ENCODE measurements at regions not wholly inside any gene's neighbourhood (a gene's known extent, or its start where the extent isn't known, plus 50 kb on each side); places are given as distances from the start of the nearest gene placed in this dataset.
"Not testable (repeated sequence)": the region's sequence is repeated elsewhere in the genome, so short reads cannot be mapped to it uniquely, and the experiment has no call there.

- DNase-seq (ENCODE audit: low read depth) = not testable (repeated sequence)
Measured at GRCh38 chr9:66830777-66831497, 69.6 kb upstream of the ZNF658 start.

- not testable (repeated sequence) for DNase-seq (ENCODE audit: low read depth)
Measured at GRCh38 chr9:66832222-66832621, 68.3 kb upstream of the ZNF658 start.

- DNase-seq (ENCODE audit: low read depth) = not testable (repeated sequence)
Measured at GRCh38 chr9:66837242-66837937, 63.1 kb upstream of the ZNF658 start.

Data from myocyte (in vitro differentiated cells).